ENCODE measurements at regions not wholly inside any gene's neighbourhood (a gene's known extent, or its start where the extent isn't known, plus 50 kb on each side); places are given as distances from the start of the nearest gene placed in this dataset.
"Not testable (repeated sequence)": the region's sequence is repeated elsewhere in the genome, so short reads cannot be mapped to it uniquely, and the experiment has no call there.

GRCh38 chr2:118443596-118443995, 355.3 kb downstream of the INSIG2 start:
- FAIRE-seq, result no peak

DNA sequence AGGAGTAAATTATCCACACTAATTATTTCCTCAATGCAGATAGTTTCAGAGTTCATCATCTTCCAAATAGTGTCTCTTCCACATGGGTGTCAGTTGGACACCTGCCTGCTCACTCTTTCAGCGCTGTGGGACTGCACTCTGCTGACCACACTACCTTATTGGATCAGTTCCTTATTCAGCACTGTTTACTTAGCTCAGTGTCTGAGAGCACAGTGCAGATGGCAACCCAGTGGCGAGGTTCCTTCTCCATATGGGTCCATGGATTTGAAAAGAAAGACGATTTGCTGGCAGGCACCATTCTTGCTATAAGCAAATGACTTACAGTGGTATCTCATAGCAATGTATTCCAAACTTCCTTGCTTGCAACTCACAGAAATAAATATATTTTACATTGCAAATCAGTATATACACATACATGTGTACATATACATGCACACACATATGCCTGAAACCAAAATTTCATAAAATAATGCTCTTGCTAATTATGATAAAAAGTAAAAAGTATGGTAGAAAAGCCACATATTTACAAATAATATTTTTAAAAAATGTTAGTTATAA, 354.8 kb downstream of the INSIG2 start:
- no peak for FAIRE-seq

DNA sequence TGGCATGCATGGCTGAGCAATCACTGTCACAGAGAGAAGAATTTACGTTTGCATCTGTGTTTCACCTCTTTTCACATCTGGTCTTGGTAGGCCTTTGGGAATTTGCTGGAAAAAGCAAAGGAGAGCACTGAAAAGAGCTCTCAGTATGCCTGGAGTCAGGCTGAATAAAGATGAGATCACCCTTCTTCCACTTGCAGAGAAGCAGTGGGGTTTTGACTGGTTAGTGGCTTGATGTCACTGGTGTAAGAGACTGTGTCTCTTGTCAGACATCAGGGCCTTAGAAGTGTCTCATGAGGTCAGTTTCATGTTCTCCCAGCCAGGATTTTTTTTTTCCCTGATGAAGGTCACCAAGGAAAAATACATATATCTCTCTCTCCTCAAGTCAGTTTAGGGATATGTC, 353.8 kb downstream of the INSIG2 start:
- no peak for FAIRE-seq

DNA sequence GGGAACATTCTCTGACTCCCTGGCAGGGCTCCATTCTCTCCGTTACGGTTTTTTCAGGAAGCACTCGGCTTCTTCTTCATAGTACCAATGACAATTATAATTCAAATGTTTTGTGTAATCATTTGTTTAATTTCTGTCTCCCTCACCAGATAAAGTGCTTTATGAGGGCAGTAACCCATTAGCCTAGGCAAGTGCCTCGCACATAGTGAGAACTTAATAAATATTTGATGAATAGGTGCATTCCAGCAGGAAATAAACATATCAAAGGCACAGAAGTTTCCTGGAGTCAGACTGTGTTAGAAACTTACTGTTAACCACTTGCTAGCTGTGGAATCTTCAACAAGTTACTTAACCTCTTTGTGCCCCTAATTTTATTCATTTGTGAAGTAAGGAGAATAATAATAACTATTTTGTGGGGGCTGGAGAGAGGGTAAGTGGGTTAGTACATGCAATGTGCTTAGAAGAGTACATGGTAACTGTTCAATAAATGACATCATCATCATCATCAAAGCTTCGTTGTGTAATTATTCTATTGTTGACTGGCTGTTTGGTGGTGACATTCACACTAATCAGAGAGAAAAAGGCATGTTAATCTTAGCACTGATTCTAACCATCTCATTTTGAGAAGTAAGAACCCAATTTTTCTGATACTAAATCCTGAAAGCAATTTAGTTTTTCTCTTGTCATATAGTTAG, 352.3 kb downstream of the INSIG2 start:
- FAIRE-seq, result no peak

GRCh38 chr2:118437501-118437900, 349.2 kb downstream of the INSIG2 start:
- no peak for FAIRE-seq

GRCh38 chr2:118431997-118432396, 343.7 kb downstream of the INSIG2 start:
- FAIRE-seq, result no peak

DNA sequence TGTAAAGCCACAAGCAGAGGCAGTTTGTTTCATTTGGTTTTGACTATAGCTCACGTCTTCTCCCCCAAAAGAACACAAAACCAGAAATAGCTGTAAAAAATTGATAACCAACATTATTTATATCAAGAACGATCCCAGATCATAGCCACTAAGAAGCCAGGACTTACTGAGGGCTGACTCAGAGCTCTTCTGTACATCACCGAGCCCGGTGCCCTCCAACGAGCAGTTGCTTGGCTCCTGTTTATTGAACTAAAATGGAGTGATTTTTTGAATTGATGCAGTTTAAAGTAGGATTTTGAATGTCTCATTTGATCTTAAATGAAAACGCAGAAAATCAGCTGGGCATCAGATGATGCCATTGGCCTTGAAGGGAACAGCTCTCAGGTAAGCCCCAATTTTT, 343.3 kb downstream of the INSIG2 start:
- FAIRE-seq, result no peak

- no peak for FAIRE-seq
Observed at GRCh38 chr2:118431165-118431517, 342.9 kb downstream of the INSIG2 start.

DNA sequence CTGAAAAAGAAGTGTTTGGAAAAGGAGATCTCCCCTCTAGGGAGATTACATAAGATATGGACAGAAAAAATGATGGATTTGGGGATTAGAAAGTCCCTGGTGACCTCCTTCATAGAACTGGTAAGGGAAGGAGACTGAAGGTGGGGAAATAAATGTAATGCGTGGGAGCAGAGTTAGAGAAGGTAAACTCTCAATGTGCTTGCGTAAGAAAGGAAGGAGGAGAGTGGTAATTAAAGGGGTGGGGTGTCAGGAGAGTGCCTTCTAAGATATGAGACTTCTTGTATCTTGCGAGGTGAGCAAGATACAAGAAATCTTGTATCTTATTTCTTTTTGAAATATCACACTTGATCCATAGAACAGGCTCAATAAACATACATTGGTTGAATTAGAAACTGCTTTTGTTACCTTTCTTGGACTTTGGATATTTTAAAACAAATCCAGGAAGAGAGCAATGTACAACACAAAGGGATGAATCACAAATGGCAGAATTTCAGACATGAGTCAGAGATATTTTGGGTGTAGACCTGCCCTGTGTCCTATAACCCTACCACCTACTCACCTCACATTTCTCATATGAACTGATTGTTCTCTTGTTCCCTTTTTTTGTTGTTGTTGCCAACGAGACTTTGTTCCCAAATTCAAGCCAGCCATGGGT, 342.4 kb downstream of the INSIG2 start:
- FAIRE-seq, result no peak

DNA sequence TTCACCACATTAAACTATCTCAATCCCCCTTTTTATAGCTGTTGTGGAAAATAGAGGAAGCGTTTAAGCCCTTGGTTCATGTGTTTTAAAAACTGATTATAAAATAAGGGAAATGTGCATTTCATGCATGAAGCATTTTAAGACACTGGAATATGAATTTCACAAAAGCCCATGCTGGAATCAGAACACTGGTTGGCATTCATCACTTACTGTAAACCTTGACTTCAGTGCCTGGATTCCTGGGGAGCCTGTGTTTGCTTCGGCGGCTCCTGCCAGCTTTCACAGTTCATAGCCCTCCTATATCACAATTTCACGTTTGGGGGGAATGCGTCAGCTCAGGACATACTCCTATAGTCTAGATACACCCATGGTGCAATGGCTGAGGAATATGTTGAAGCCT, 336.9 kb downstream of the INSIG2 start:
- FAIRE-seq, result no peak

DNA sequence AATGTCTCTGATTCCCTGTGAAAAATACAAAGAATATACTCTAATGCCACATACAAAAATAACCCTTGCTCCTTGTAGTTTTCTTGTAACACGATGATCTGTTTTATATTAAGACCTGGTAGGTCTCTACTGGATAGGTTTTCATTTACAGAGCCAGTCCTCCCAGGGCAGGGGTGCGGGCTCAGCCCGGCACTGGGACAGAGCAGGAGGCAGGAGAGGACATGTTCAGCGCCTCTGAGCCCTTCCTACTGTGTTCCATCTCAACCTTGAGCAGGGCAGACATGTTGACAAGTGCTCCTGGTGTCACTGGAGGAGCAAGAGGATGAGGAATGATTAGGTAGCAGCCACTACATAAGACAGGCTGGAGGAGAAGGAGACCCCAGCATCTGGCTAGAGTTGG, 335.5 kb downstream of the INSIG2 start:
- FAIRE-seq, result no peak

DNA sequence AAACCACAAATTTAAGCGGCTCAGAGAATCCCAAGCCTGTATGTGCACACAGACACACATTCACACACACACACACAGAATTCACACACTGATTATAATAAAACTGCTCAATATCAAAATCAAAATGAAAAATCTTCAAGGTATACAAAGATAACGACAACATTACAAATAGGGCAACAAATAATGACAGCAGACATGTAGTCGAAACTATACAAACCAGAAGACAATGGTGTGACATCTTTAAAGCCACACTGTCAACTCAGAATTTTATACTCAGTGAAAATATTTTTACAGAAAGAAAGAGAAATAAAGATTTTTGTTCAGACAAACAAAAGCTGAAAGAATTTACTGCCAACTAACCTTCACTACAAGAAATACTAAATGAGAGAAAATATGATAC, 333.4 kb downstream of the INSIG2 start:
- no peak for FAIRE-seq

DNA sequence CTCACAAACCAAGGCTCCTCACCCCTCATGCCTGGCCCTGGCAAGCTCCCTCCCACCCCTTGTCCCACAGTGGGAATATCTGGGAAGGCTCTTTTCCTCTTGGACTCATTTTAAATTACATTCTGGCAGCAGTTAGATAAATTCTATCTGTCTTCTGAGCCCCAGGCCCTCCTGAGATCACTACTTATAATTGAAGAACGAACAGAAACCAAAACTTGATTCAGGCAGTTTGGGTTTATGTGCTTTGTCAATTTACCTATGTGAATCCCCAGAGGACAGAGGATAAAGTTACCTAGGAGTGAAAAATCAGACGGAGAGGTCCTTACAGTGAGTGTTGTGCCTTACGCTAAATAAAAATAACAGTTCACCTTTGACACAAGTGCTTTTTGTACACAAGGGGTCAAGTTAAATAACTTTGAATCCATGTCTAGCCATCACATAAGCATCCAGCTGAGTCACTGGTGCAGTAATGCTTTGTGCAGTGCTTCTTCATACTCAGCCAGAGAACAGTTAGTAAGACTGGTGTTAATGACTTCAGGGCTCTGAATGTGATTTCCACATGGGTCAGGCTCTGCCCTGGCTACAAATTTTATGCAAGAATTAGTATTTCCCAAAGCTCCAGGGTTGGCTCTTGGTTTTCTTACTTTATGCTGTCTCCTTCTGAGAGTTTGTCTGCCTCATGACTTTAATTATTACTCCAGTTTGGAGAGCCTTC, 329.3 kb downstream of the INSIG2 start:
- FAIRE-seq, result no peak

GRCh38 chr2:118415186-118415585, 326.9 kb downstream of the INSIG2 start:
- not testable (repeated sequence) for FAIRE-seq

- no peak for FAIRE-seq
Observed at GRCh38 chr2:118403658-118404451, 315.6 kb downstream of the INSIG2 start.

- no peak for FAIRE-seq
Observed at GRCh38 chr2:118388771-118389170, 300.5 kb downstream of the INSIG2 start.

DNA sequence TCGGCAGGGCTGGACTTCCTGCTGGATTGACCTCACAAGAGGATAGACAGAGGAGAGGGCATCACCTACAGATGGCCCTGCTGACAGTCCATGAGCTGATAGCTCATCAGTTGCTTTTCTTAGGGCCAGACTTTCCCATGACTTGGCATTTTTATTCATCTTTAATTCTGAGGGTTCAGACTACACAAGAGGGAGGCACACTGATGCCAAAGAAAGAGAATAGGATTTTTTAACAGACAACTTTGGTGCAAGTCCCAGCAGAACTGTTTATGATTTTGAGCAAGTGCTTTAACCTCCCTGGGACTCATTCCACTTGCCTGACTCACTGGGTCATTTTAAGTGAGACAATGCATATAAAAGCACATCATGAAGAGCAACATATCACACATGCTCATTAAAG, 299.2 kb downstream of the INSIG2 start:
- FAIRE-seq, result no peak

DNA sequence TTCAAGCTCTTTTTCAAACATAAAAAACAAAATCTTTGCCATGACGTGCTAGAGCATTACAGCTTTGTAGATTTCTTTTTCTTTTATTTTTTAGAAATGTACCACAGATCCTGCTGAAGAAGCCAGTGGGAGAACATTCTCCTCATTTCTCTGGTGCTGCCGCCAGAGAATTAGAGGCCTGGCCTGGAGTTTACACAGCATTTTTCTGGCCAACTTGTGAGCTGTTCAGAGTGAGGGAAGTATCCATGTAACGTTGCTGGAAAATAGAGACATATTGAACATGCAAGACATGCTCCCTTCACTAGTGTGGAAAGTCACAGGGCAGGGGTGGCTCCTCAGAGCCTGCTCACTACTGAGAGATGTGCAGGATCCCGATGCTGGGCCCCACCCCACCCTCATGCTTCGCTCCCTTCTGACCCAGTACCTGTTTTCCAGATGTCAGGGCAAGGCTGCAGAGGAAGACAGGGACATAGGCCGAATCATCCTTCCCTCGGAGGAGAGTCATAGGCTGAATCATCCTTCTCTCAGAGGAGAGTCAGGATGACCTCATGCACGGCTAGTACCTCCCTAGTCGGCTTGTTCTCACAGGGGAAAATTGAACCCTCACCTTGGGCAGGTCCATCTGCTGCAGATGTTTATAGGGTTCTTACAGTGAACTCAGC, 298.5 kb downstream of the INSIG2 start:
- no peak for FAIRE-seq

DNA sequence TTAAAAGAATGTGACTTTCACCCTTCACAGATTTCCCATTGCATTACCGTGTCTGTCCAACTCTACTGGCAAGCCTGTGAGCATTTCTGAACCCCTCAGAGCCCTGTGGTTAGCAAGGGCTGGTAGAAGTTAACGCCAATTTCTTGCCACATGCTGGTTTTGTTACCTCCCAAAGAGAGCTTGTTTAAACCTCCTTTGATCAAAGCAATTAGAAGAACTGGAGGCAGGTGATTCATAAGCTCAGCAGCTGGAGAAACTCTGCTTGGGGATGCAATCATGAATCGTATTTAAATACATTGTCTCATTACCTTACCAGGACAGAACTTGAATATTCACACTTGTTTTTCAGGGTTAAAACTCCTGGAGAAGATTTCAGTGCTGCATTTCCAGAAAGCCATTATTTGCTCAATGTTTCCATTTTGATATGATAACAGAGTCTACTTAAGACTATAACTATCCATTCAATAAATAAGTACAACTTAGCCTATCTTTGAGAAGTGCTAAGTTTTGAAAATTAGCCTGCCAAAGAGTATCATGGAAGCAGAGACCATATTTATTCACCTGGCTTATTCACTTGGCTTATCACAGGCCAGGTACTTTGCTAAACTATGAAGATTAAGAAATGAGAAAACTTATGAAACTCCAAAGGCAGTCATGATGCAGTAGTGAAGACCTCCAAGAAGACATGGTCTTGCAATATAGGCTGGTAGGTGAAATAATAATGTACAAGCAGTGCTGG, 292.8 kb downstream of the INSIG2 start:
- no peak for FAIRE-seq

DNA sequence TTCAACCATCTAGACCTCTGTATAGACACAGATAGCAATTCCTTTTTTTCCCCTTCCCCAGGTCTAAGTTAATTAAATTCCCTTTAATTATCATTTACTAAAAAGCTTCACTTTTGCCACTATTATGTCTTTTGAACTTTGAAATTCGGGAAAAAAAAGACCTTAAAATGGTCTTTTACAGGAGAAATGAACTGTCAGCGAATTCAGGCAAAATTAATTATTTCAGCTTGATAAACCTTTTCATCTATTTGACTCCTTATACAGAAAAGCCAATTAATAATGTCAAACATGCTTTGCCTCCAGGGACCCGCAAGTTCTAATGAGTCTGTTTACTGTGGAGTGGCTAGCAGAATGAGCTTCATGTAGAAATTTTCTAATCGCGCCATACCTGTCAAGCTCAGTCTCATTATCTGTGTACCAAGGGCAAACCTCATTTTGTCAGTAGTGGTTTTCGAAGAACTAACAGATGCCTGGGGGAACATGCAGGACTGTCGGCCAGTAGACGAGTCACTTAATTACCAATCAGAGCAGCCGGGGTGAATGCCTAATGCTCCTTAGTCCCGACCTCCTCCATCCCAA, 287.7 kb downstream of the INSIG2 start:
- FAIRE-seq, result no peak

DNA sequence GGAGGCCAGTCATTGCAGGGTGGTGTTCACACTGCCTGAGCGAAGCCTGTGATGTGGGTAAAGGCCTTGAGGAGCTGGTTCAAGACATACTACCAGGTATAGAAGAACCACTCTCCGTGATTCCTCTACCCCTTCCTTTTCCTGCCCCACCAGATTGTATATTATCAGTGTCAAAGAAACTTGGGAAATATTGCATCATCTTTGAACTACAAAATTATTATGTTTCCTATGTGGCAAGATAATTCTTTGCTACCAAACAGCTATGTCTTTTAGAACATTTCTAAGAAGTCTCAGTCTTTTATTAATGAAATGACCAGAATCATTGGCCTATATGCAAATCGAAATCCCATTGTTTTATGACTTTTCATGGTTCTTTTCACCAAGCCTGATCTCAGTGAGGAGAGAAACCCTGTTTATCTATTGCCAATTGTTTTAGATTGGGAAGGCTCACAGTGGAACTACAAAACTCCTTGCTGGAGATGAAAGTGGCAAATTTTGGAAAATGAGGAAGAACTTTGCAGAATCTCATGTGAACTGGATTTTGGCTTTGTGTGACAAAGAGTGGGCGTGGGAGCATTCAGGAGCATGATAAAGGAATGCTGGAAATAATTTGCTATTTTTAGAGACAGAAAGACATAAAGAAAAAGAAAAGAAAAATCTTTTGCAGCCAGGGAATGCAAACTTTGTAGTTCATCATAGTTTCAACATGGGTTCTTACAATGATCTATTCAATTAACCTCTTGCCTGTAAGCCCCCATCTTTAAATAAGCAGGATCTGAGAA, 286.9 kb downstream of the INSIG2 start:
- no peak for FAIRE-seq

All from islet of Langerhans (tissue), 1 donor.